M059J (cell line): ENCODE measurements at regions not wholly inside any gene's neighbourhood (a gene's known extent, or its start where the extent isn't known, plus 50 kb on each side); places are given as distances from the start of the nearest gene placed in this dataset.

ENCODE experiments used
- DNase-seq: peaks from one replicate; pipeline ENCODE4 v3.0.0-alpha.2; 2012; ENCODE audit warnings: low read depth

DNA sequence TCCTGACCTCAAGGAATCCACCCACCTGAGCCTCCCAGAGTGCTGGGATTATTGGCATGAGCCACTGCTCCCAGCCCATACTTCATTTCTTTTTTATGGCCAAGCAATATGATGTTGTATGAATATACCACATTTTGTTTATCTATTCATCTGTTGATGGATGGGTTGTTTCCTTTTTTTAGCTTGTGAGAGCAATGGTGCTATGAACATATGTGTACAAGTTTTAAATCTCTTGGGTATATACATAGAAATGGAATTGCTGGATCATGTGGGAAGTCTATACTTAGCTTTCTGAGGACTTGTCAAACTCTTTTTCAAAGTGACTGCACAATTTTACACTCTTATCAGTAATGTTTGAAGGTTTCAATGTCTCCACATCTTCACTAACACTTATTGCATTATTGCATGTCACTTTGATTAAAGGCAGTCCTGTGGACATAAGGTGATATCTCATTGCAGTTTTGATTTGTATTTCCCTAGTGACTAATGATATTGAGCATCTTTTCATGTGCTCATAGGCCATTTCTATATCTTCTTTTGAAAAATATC is 167.1 kb upstream of the SPHKAP start:
- DNase-seq = no peak

DNA sequence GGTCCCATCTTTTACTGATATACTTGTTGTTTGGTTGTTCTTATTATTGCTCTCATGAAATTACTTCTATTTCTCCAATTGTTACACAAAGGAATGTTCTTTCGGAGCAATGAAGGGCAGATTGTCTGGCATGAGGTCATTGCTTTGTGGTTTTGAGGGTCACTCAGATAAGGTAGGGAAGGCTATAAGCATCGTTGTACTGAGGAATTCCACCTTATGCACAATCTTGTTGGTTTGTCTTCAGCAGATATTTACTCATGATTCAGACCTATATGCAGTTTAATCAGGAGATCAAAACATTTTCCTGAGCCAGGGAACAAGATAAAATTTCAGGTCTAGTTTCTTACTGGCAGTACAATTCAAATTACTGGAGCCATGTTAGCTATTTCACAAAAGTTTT is 163.0 kb upstream of the SPHKAP start:
- peak; percentile 32 for DNase-seq

DNA sequence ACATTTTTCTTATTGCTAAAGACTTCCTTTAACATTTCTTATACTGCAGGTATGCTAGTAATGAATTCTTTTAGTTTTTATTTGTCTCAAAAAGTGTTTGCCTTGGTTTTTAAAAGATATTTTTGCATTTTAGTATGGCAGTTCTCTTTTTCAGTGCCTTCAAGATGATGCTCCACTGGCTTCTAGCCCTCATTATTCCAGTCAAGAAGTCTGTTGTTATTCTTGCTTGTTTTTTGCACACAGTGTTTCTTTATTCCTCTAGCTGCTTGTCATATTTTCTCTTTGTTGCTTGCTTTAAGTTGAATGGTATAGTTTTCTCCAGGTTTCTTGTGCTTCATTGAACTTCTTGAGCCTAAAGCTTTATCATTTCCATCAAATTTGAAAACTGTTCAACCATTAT is 158.0 kb upstream of the SPHKAP start:
- no peak for DNase-seq

DNA sequence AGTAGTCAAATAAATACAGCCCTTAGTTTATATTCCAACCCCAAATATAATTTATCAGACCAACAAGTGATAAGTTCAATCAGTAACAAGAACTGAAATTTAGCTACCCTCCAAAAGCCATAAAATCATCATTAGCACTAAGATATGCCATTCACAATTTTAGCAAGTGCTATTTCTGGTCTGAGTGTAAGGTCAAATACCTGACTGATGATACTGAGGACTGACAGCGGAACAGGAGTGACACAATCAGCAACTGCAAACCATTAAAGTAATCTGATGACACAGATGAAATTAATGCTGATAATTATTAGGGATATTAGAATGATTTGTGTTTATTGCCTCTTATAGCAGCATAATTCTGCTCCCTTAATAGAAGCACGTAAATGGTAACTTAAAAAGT is 152.7 kb upstream of the SPHKAP start:
- DNase-seq = no peak

DNA sequence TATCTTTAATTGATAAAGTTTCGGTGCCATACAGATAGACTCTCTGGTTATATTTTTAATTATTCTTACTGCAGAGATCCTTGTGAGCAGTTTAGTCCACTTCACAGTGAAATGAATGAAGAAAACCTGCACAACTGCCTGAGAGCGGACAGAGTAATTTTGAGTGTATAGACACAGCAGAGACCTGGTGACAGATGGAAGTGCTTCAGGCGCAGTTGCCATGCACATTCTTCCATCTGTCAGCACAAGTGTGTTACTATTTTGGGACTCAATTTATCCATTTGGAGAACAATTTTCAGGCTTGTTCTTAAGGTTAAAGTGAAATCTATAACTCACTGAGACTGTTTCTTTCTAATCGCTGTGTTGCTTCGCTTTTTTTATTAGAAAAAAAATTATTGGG is 147.8 kb upstream of the SPHKAP start:
- no peak for DNase-seq

DNA sequence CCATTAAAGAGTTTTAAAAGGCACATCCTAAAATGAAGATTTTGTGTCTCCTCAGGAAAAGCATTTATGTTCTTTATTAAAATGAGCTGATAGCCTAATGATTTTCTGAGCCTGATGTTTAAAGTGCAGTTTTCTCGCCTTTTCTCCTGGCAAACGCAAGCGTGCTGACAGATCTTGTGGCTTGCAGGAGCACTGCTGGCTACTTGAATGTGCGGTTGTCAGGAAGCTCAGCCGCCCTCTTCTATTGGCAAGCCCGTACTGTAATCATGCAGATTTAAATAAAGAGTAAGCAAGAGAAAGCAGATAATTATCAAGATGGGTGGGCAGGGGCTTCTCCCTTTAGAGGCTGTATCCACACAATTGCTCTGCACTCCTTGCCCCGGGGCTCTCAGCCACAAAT is 139.5 kb upstream of the SPHKAP start:
- DNase-seq = no peak

DNA sequence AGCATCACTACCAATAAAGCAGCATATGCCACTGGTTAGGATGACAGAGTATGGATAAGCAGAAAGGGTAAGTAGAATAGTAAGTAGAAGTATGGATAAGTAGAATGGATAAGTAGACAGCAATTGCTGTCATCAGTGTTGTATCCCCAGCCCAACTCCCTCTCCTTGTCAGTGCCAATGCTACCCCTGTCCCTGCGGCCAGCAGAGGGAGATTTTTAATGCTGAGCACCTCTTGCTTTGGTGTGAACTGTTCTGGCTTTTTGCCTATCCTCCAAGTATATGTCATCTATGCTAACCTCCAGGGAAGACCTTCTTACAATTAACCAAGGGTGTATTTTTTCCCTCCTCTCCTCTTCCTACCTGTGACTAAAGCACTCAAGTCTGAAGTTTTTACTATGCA is 136.7 kb upstream of the SPHKAP start:
- peak; percentile 49 for DNase-seq

DNA sequence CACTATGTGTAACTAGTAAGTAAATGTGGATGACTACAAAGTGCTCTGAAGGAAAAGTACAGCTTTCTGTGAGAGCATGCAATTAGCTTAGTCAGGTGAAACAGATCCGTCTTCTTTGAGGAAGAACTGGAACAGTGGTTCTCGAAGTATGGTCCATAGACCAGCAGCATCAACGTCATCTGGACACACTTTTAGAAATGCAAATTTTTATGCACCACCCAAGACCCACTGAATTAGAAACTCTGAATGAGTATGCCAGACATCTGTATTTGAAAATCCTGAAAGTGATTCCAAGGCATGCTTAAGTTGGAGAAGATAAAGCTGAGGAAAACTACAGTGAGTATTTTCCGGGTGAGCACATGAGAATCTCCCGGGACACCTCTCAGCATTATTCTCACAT is 130.7 kb upstream of the SPHKAP start:
- no peak for DNase-seq

DNA sequence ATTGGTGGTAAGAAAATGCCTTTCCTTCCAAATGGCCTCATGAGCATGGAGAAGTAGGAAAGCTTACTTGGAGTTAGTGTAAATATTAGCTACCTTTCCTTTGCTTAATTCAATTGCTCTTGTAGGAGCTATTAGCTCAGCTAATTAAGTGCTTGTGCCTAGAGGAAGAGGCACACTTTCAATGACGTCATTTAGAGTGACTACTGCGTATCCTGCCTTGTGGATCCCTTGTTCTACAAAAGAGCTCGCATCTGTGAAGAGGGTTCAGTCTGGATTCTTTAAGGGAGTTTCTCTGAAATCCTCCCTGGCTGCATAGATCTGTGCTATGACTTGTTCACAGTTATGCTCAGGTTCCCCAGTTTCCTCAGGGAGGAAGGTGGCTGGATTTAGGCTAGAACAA is 122.5 kb upstream of the SPHKAP start:
- DNase-seq = no peak

DNA sequence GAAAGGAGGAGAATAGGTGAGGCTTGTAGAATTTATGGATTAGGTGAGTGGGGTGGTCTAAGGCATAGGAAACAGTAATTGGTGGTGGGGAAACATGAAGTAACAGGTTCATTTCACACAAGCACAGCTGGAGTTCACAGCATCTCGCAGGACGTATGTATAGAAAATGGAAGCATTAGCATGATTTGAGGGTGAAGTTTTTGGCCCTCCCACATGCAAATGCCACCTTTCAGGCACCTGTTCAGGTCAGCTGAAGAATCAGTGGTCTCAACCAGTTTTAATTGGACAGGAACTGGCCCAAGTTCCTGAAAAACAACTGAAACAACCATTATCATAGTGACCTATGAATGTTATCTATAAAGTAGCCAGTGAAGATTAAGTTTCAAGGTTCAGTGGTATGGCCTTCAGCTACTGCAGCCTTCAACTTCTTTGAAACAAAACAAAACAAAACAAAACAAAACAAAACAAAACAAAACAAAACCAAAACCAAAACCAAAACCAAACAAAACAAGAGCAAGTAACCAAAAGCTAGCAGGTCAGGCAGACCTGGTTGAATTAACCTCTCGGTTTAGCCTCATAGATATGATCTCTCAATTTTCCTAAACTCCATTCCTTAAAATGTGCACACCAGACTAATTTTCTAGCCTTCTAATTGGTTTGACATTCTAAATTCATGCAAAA is 102.1 kb upstream of the SPHKAP start:
- no peak for DNase-seq

DNA sequence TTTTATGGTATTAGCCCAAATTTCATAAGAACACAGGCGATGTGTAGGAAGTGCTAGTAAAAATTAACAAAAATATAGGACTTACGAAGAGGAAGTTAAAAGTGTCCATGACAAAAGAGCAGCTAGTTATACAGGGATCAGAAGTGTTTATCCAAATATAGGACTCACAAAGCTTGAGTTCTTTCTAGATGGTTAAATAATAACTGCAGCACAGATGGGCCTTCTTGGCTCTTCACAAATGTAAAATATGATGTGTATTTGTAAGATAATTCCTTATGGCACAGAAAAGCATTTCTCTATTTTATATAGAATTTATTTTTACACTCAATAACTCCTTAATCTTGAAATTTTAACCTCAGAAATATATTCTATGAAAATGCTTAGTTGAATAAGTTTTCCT is 100.9 kb upstream of the SPHKAP start:
- no peak for DNase-seq

DNA sequence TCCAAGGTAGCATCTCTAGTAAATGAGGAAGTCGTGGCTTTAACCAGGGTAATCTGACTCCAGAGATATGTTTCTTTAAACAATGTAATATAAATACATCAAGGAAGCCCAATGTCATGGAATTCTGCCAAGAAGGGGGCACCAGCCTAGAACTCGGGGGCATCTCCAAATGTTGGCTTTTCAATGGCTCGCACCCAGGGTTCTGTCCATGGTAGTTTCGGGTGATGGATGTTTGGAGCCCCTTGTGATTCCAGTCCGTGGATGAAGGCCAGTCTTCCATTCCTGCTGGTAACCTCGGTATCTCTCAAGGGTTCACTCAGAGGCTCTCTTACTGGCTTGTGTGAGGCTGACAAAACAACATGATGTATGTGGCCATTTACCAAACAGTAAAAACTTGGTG is 91.7 kb upstream of the SPHKAP start:
- no peak for DNase-seq

DNA sequence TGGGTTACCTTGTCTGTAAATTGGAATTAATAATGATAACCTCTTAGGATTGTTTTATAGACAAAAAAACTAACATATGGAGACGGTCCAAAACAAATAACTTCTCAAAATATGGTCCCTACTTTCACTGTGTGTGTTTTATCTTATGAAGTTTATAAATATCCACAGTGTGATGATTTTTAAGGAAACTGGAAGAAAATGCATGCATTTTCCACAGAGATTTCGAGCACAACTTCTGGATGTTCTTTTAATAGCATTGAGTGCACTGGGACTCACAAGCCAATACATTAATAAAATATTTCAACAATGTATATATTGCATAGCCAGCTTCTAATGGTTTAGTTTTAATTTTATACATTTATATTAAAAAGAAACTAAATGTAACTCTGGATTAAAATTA is 87.9 kb upstream of the SPHKAP start:
- no peak for DNase-seq

DNA sequence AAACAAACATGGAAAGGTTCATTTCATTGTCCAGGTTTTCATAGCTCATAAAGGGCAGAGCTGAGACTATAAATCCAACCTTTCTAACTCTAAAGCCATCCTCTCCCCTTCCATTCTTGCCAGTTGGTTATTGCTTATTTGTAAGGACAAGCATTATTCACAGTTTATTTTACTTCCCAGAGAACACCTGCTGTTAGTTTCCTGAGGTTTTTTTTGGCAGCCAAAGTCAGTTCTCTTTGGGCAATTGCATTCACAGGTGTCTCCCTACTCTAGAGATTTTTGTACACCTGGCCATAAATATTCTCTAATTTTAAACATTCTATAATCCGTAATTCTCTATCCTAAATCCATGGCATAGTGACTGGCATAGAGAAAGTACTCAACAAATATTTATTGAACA is 87.3 kb upstream of the SPHKAP start:
- DNase-seq = no peak

DNA sequence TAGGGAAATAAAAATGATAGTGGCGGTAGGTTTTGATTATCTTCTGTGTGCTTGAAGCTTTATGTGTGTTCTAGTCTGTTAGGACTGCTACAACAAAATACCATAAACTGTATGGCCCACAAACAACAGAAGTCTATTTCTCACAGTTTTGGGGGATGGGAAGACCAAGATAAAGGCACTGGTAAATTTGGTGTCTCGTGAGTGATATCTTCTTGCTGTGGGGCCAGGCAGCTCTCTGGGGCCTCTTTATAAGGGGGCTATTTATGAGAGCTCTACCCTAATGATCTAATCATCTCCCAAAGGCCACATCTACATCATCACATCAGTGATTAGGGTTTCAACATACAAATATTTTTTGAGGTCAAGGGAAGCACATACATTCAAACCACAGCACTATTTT is 86.8 kb upstream of the SPHKAP start:
- DNase-seq = no peak

DNA sequence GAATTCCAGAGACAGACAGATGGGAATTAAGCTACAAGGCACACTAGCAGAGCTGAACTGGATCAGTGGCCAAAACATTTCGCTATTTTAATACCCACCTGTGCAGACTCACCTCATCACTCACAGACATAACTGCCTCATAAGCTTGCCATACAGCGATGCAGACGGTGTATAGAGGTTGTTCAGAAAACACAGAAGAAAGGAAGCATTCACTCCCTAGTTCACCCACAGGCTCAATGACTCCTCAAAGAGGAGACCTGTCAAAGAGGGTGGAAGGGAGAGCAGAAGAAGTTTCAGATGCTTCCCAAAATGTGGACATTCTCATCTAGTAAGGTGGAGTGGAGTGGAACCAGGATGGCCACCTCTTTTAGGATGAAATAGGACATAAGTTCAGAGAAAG is 81.7 kb upstream of the SPHKAP start:
- no peak for DNase-seq

DNA sequence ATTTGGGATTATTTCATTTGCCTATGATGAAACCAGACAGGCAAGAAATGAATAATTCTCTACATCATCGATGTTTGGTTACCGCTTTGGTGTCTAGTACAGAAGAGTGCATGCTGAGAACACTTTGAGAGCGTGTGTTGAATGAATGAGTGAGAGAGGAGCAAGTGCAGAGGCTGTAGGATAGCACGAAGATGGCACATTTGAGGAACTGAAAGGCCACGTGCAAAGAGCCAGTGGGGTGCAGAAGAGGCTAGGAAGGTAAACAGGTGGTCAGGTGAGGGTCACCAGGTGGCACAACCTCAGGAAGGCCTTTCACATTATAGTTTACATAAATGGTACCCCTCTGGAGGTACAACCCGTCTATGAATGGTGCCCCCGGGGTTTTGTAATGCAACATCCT is 80.1 kb upstream of the SPHKAP start:
- no peak for DNase-seq

DNA sequence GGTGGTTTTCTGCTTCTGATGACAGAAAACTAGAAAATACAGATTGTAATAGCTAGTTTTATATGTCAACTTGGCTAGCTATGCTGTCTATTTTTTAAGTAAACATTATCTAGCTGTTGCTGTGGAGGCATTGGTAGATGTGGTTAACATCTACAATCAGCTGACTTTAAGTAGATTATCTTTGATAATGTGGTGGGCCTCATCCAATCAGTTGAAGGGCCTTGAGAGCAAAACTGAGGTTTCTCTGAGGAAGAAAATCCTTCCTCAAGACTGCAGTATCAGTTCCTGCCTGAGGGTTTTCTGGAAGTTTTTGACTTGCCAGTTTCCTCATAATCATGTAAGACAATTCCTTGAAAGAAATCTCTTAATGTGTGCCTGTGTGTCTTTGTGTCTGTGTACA is 75.9 kb upstream of the SPHKAP start:
- DNase-seq = no peak

DNA sequence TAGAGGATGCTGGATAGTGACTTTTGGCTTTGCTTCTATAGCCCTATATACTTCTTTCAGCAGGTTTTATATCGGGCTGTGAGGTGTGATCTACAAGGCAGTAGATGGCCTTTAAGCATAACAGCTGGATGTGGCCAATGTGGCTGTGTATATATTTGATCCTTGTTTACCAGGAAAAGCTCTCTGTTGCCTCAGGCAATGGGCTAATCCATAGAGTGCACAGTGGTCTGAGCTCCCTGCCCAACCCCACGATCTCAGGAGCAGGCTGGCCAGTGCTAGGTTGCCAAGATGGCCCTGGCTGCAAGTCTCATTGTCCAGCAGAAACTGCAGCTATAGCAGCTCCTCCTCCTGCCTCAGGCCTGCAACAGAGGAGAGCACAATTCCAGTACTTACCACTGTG is 72.3 kb upstream of the SPHKAP start:
- DNase-seq = no peak

DNA sequence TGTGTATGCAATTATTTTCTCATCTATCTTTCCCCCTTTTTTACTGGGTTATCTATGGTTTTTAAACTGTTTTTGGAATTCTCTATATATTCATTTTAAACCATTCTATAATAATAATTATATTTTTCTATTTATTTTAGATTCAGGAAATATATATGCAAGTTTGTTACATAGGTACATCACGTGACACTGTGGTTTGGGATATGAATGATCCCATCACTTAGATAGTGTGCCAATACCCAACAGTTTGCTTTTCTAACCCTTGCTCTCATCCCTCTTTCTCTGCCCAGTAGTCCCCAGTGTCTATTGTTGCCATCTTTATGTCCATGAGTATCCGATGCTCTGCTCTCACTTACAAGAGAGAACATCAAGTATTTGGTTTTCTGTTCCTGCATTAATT is 65.8 kb upstream of the SPHKAP start:
- DNase-seq = no peak

DNA sequence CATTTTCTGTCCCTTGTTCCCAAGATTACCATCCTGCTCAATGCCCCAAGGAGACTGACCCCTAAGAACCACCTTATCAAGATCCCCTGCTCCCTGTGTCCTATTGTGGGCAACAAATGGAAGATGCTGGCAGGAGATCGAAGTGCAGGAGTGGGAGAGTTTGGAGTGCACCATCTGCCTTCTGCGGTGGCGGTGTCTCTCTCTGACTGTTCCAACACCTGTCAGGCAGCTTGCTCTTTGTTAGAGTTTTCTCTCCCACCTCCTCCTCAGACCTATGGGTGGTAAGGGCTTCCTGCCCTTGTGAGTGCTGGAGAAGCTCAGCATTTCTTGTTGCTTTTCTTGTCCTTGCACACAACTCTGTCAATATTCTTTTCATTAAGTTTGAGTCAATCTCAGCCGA is 64.1 kb upstream of the SPHKAP start:
- DNase-seq = no peak

DNA sequence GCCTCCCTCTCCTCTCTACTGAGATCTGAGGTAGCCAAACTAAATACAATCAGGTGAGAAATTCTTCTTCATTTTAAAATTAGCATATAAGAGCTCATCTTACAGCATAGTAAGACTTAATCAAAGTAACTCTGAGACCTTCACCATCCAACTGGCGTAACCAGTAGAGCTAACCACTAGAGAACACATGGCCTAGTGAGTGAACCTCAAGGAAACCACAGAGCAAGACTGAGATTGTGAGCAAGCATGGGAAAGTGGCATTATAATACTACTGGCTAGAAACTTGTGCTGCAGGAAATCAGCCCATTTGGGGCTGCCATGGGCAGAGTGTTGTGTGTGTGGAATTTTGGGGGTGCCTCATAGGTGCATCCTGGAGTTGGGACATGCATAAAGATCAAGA is 61.1 kb upstream of the SPHKAP start:
- no peak for DNase-seq

DNA sequence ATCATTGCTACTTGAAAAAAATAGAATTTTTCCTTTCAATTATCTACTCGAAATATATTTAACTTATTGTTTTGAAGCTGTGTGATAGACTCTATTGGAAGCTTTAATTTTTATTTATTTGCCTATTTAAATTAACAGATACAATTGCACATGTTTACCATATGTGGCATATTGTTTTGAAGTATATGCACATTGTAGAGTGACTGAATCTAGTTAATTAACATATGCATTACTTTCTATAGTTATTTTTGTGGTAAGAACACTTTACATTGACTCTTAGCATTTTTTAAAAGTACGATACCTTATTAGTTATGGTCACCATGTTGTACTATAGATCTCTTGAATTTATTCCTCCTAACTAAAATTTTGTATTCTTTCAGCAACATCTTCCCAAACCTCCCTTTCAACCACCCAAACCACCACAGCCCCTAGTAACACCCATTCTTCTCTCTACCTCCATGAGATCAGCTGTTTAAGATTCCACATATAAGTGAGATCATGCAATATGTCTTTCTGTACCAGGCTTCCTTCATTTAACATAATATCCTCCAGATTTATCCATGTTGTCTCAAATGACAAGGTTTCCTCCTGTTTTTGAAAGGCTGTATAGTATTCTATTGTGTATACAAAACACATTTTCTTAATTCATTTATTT is 58.5 kb upstream of the SPHKAP start:
- DNase-seq = no peak
